GM18519 (cell line): ENCODE measurements at regions not wholly inside any gene's neighbourhood (a gene's known extent, or its start where the extent isn't known, plus 50 kb on each side); places are given as distances from the start of the nearest gene placed in this dataset.

Experiments
- ATAC-seq: cut with Tn5 transposase; IDR thresholded peaks from one replicate; pipeline ENCODE4 v1.9.1; 2021; ENCODE audit warnings: mild to moderate bottlenecking, moderate library complexity; ENCODE audit not compliant: unreplicated experiment, low FRiP score

DNA sequence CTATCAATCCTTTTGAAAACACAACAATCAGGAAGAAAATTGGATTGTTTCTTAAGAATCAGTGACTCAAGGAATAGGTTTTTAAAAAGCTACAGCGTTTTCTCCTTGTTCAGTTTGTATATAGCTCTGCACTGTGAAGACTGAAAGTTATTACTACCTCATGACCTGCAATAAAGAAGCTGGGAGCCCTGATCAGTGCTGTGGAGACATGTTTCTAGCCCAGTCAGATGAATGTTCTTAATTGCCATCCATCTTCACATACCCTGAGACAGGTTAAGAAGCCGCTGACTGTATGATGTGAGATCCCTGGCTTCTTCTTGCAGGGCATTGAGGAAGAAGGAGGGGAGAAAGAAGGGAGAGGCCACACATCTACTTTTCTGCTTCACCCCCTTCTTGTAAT is 58.0 kb upstream of the VWC2 start:
- no peak for ATAC-seq

GRCh38 chr7:49717547-49717946 is 55.9 kb upstream of the VWC2 start:
- no peak for ATAC-seq

GRCh38 chr7:49718760-49719159 is 54.7 kb upstream of the VWC2 start:
- no peak for ATAC-seq

- ATAC-seq = no peak
Observed at GRCh38 chr7:49721441-49721840, 52.0 kb upstream of the VWC2 start.
